GM19328 (cell line): ENCODE measurements at regions not wholly inside any gene's neighbourhood (a gene's known extent, or its start where the extent isn't known, plus 50 kb on each side); places are given as distances from the start of the nearest gene placed in this dataset.

Experiments
- ATAC-seq: cut with Tn5 transposase; IDR thresholded peaks from one replicate; pipeline ENCODE4 v1.9.1; 2021; ENCODE audit warnings: mild to moderate bottlenecking, moderate library complexity; ENCODE audit not compliant: unreplicated experiment

DNA sequence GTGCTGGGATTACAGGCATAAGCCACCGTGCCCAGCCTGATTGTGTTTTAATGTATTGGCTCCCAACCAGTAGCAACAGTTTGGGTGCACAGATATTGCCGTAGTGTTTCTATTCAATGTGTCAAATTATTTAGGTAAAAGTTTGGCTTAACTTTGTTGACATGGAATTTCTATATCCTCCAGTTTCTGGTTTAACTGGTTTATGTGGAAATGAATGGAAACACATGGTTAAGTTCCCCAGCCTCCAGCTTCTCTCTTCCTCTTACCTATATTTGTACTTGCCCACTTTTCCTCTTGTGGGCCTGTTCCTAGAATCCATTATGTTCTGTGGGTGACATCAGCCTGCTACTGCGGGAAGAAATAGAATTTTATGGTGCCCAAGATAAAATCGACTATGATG, 53.9 kb upstream of the ESR1 start:
- ATAC-seq: no peak

DNA sequence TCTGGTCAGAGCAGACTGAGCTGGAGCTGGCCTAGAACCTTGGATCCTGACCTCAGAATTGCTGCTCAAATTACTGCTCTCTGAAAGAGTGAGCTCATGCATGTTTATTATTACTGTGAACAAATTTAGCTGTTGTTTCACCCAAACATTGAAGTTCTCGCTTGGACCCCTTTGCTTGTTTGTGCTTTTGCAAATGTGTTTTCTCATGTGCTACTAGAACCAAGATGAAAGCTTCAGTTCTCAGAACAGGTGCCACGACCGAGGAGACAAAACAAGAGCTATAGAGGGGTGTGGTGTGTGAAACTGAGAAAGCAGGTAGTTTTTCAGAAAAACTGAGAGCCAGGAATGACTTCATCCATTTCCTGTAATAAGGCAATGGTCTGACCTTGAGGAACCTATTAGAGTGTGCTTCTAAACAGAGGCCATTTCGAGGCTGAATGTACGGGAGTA, 50.0 kb upstream of the ESR1 start:
- peak; percentile 94 for ATAC-seq
